ENCODE measurements at regions not wholly inside any gene's neighbourhood (a gene's known extent, or its start where the extent isn't known, plus 50 kb on each side); places are given as distances from the start of the nearest gene placed in this dataset.
"Not testable (repeated sequence)": the region's sequence is repeated elsewhere in the genome, so short reads cannot be mapped to it uniquely, and the experiment has no call there.

GRCh38 chrX:89562079-89562478 is 359.6 kb upstream of the TGIF2LX start:
- not testable (repeated sequence) for TF ChIP-seq CTCF, POLR2A (IDR thresholded peaks at IDR 0.05)
